ENCODE measurements at regions not wholly inside any gene's neighbourhood (a gene's known extent, or its start where the extent isn't known, plus 50 kb on each side); places are given as distances from the start of the nearest gene placed in this dataset.

DNA sequence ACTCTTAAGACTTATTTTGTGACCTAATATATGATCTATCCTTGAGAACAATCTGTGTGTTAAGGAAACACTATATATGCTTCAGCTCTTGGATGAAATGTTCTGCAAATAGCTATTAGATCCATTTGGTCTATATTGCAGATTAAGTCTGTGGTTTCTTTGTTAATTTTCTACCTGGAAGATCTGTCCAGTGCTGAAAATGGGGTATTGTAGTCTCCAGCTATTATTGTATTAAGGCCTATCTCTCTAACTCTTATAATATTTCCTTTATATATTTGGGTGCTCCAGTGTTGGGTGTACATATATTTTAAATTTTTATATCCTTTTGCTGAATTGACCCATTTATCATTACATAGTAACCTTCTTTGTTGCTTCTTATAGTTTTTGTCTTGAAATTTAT, 992.7 kb upstream of the CDH2 start:
- Histone ChIP-seq H3K27ac (ENCODE audit: low read depth in 2 of 2, low read length in 2 of 2) (no peak overlapping the region), H3K4me1 (ENCODE audit: control insufficient read depth in 2 of 2, insufficient read depth in 2 of 2, low read length in 2 of 2) (no peaks in the 10 kb centered on the region), H3K4me3 (ENCODE audit: low read length in 2 of 2) (no peak overlapping the region), H3K27me3 (ENCODE audit: control insufficient read depth in 2 of 2, insufficient read depth in 2 of 2, low read length in 2 of 2) (no peaks in the 10 kb centered on the region), H3K9ac (ENCODE audit: low read depth in 1 of 2, low read length in 2 of 2) (no peak overlapping the region), H3K36me3 (ENCODE audit: control insufficient read depth in 2 of 2, insufficient read depth in 2 of 2, low read length in 2 of 2) (no peaks in the 10 kb centered on the region), H3K9me3 (ENCODE audit: control insufficient read depth in 2 of 2, low read length in 2 of 2) (no peaks in the 10 kb centered on the region)

DNA sequence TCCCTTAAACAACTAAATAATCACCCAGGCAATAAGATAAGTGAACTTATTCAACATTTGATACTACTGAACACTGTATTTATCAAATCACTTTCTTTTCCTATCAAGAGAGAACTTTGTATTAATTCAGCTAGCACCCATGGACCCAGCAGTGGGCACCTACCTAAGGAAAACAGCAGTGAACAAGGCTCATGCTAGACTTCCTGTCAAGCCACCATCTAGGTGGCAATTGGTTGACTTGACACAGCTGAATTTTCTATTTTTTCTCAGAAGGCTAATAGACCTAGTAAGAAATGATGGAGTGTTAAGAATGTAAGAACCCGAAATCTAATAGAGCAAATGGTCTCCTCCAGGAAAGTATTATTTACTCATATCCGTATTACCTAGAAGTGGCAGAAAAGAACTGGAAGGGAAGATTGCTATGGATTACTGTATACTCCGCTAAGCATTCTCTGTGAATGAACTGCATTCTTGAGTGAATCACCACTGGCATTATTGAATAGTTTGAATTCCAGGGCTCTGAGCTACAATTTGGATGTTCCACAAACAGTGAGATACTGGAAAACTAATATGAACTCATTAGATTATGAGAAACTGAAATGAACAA, 988.2 kb upstream of the CDH2 start:
- no peak overlapping the region for H3K27ac ChIP-seq (ENCODE audit: low read depth in 2 of 2, low read length in 2 of 2)
- H3K4me3 ChIP-seq (ENCODE audit: low read length in 2 of 2): no peak overlapping the region
- H3K4me1 ChIP-seq (ENCODE audit: control insufficient read depth in 2 of 2, insufficient read depth in 2 of 2, low read length in 2 of 2): no peaks in the 10 kb centered on the region
- H3K36me3 ChIP-seq (ENCODE audit: control insufficient read depth in 2 of 2, insufficient read depth in 2 of 2, low read length in 2 of 2): no peaks in the 10 kb centered on the region
- no peaks in the 10 kb centered on the region for H3K9me3 ChIP-seq (ENCODE audit: control insufficient read depth in 2 of 2, low read length in 2 of 2)
- H3K27me3 ChIP-seq (ENCODE audit: control insufficient read depth in 2 of 2, insufficient read depth in 2 of 2, low read length in 2 of 2): no peaks in the 10 kb centered on the region
- H3K9ac ChIP-seq (ENCODE audit: low read depth in 1 of 2, low read length in 2 of 2): no peak overlapping the region

DNA sequence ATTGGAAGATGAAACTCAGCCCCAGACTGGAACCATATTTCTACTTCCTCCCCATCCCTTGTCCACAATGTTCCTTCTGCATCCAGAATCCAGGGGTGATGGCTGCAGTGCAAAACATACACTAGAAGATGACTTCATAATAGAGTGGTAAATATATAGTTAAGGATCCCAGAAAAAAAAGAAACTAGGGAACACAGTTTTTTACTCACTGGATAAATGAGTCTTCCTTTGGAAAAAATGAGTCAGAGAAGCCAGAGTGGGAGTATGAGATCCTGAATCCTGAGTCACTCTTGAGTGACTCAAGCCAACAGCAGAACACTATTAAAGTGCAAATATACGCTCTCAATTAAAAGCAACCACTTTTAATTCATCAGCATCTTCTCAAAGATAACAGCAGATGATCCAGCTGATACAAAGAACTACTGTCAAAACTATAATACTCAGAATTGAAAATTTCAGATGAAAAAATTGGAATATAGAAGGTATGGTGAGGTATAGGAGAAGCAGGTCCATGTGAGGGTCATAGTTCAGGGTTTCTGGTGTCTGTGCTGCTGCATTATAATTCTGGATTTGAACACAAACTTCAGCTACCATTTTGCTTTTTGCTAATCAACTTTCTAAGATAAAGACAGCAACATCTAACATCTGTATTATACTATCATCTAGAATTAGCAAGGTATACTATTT, 987.2 kb upstream of the CDH2 start:
- H3K27ac ChIP-seq (ENCODE audit: low read depth in 2 of 2, low read length in 2 of 2): no peak overlapping the region
- no peaks in the 10 kb centered on the region for H3K9me3 ChIP-seq (ENCODE audit: control insufficient read depth in 2 of 2, low read length in 2 of 2)
- H3K4me1 ChIP-seq (ENCODE audit: control insufficient read depth in 2 of 2, insufficient read depth in 2 of 2, low read length in 2 of 2): no peaks in the 10 kb centered on the region
- no peaks in the 10 kb centered on the region for H3K36me3 ChIP-seq (ENCODE audit: control insufficient read depth in 2 of 2, insufficient read depth in 2 of 2, low read length in 2 of 2)
- H3K27me3 ChIP-seq (ENCODE audit: control insufficient read depth in 2 of 2, insufficient read depth in 2 of 2, low read length in 2 of 2): no peaks in the 10 kb centered on the region
- no peak overlapping the region for H3K9ac ChIP-seq (ENCODE audit: low read depth in 1 of 2, low read length in 2 of 2)
- no peak overlapping the region for H3K4me3 ChIP-seq (ENCODE audit: low read length in 2 of 2)

- H3K4me1 ChIP-seq (ENCODE audit: control insufficient read depth in 2 of 2, insufficient read depth in 2 of 2, low read length in 2 of 2): no peaks in the 10 kb centered on the region
- no peaks in the 10 kb centered on the region for H3K9me3 ChIP-seq (ENCODE audit: control insufficient read depth in 2 of 2, low read length in 2 of 2)
- no peak overlapping the region for H3K9ac ChIP-seq (ENCODE audit: low read depth in 1 of 2, low read length in 2 of 2)
- no peak overlapping the region for H3K4me3 ChIP-seq (ENCODE audit: low read length in 2 of 2)
- H3K36me3 ChIP-seq (ENCODE audit: control insufficient read depth in 2 of 2, insufficient read depth in 2 of 2, low read length in 2 of 2): no peaks in the 10 kb centered on the region
- no peak overlapping the region for H3K27ac ChIP-seq (ENCODE audit: low read depth in 2 of 2, low read length in 2 of 2)
- H3K27me3 ChIP-seq (ENCODE audit: control insufficient read depth in 2 of 2, insufficient read depth in 2 of 2, low read length in 2 of 2): no peaks in the 10 kb centered on the region
Measured at GRCh38 chr18:29163596-29163995, 986.7 kb upstream of the CDH2 start.

GRCh38 chr18:29161429-29161828, 984.5 kb upstream of the CDH2 start:
- no peaks in the 10 kb centered on the region for H3K27me3 ChIP-seq (ENCODE audit: control insufficient read depth in 2 of 2, insufficient read depth in 2 of 2, low read length in 2 of 2)
- H3K27ac ChIP-seq (ENCODE audit: low read depth in 2 of 2, low read length in 2 of 2): no peak overlapping the region
- no peaks in the 10 kb centered on the region for H3K9me3 ChIP-seq (ENCODE audit: control insufficient read depth in 2 of 2, low read length in 2 of 2)
- no peaks in the 10 kb centered on the region for H3K4me1 ChIP-seq (ENCODE audit: control insufficient read depth in 2 of 2, insufficient read depth in 2 of 2, low read length in 2 of 2)
- H3K4me3 ChIP-seq (ENCODE audit: low read length in 2 of 2): no peak overlapping the region
- no peaks in the 10 kb centered on the region for H3K36me3 ChIP-seq (ENCODE audit: control insufficient read depth in 2 of 2, insufficient read depth in 2 of 2, low read length in 2 of 2)
- no peak overlapping the region for H3K9ac ChIP-seq (ENCODE audit: low read depth in 1 of 2, low read length in 2 of 2)

DNA sequence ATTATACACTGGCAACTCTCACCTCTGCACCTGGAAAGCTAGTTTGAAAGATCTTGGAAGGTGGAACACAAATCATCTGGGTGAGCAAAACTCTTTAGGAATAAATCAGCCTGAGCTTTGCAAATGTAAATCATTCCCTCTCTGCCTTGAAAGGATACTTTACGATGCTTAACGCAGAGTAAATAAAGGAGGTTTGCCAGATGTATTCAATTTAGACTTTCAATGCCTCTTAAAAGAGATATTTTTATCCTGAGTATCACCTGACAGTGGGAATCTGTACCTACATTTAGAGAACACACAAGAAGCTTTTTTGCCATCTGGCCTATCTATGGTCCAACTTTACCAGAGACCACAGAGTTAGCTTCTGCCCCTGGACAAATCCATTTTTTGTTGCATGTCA, 983.2 kb upstream of the CDH2 start:
- no peaks in the 10 kb centered on the region for H3K4me1 ChIP-seq (ENCODE audit: control insufficient read depth in 2 of 2, insufficient read depth in 2 of 2, low read length in 2 of 2)
- no peaks in the 10 kb centered on the region for H3K36me3 ChIP-seq (ENCODE audit: control insufficient read depth in 2 of 2, insufficient read depth in 2 of 2, low read length in 2 of 2)
- H3K9me3 ChIP-seq (ENCODE audit: control insufficient read depth in 2 of 2, low read length in 2 of 2): no peaks in the 10 kb centered on the region
- no peak overlapping the region for H3K4me3 ChIP-seq (ENCODE audit: low read length in 2 of 2)
- no peak overlapping the region for H3K27ac ChIP-seq (ENCODE audit: low read depth in 2 of 2, low read length in 2 of 2)
- no peaks in the 10 kb centered on the region for H3K27me3 ChIP-seq (ENCODE audit: control insufficient read depth in 2 of 2, insufficient read depth in 2 of 2, low read length in 2 of 2)
- H3K9ac ChIP-seq (ENCODE audit: low read depth in 1 of 2, low read length in 2 of 2): no peak overlapping the region

- Histone ChIP-seq H3K9me3 (ENCODE audit: control insufficient read depth in 2 of 2, low read length in 2 of 2) (peaks cover 0 to 3% of the 10 kb centered on the region in 2 donors), H3K36me3 (ENCODE audit: control insufficient read depth in 2 of 2, insufficient read depth in 2 of 2, low read length in 2 of 2) (no peaks in the 10 kb centered on the region), H3K4me3 (ENCODE audit: low read length in 2 of 2) (no peak overlapping the region), H3K27me3 (ENCODE audit: control insufficient read depth in 2 of 2, insufficient read depth in 2 of 2, low read length in 2 of 2) (no peaks in the 10 kb centered on the region), H3K9ac (ENCODE audit: low read depth in 1 of 2, low read length in 2 of 2) (no peak overlapping the region), H3K27ac (ENCODE audit: low read depth in 2 of 2, low read length in 2 of 2) (no peak overlapping the region), H3K4me1 (ENCODE audit: control insufficient read depth in 2 of 2, insufficient read depth in 2 of 2, low read length in 2 of 2) (no peaks in the 10 kb centered on the region)
Measured at GRCh38 chr18:29157905-29158304, 981.0 kb upstream of the CDH2 start.

DNA sequence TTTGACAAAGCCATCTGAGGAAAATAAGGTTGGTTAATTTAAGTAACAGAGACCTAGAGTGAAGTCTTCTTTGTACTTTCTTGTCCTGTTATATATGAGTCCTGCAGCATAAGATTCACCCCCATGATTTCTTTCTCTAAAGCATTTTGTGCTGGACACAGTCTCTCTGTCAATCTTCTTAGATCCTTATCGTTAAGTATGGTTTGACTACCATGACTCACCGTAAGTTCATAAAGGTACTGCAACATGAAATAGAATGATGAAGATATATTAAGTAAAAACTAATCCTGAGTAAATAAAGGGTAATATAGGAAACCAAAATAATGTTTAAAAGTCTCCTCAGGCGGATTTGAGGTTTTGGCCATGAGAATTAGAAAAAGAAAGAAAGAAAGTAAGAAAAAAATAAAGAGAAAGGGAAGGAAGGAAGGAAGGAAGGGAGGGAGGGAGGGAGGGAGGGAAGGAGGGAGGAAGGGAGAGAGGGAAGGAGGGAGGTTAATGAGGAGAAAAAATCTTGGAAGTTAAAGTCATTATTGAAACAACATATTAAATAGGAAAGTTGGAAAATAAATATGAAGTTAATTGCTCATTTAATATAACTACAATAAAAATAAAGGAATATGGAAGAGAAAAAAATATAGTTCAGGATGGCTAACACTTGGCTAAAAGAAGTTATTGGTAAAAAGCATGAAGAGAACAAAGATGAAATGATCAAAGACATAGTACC, 980.3 kb upstream of the CDH2 start:
- no peaks in the 10 kb centered on the region for H3K36me3 ChIP-seq (ENCODE audit: control insufficient read depth in 2 of 2, insufficient read depth in 2 of 2, low read length in 2 of 2)
- no peak overlapping the region for H3K27ac ChIP-seq (ENCODE audit: low read depth in 2 of 2, low read length in 2 of 2)
- no peak overlapping the region for H3K9ac ChIP-seq (ENCODE audit: low read depth in 1 of 2, low read length in 2 of 2)
- H3K4me1 ChIP-seq (ENCODE audit: control insufficient read depth in 2 of 2, insufficient read depth in 2 of 2, low read length in 2 of 2): no peaks in the 10 kb centered on the region
- H3K9me3 ChIP-seq (ENCODE audit: control insufficient read depth in 2 of 2, low read length in 2 of 2): peaks cover 0 to 3% of the 10 kb centered on the region in 2 donors
- H3K27me3 ChIP-seq (ENCODE audit: control insufficient read depth in 2 of 2, insufficient read depth in 2 of 2, low read length in 2 of 2): no peaks in the 10 kb centered on the region
- no peak overlapping the region for H3K4me3 ChIP-seq (ENCODE audit: low read length in 2 of 2)

DNA sequence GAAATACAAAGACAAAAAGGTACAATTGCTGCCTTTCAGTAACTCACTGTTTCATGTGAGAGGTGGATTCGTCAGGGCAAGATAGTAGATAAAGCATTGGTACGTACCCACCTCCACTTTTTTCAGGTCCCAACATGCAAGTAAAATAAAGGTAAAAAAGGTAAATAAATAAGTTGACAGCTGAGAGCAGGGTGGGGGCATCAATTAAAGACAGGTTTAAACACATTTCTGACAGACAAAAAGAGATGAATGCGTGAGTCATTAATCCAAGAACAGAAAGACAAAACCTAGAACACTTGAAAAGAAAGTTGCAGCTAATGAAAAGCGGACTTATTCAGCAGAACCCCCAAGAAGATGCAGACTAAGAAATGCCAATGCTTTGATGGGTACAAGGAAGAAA, 979.6 kb upstream of the CDH2 start:
- Histone ChIP-seq H3K4me3 (ENCODE audit: low read length in 2 of 2) (no peak overlapping the region), H3K36me3 (ENCODE audit: control insufficient read depth in 2 of 2, insufficient read depth in 2 of 2, low read length in 2 of 2) (no peaks in the 10 kb centered on the region), H3K9me3 (ENCODE audit: control insufficient read depth in 2 of 2, low read length in 2 of 2) (peaks cover 0 to 3% of the 10 kb centered on the region in 2 donors), H3K27me3 (ENCODE audit: control insufficient read depth in 2 of 2, insufficient read depth in 2 of 2, low read length in 2 of 2) (no peaks in the 10 kb centered on the region), H3K4me1 (ENCODE audit: control insufficient read depth in 2 of 2, insufficient read depth in 2 of 2, low read length in 2 of 2) (no peaks in the 10 kb centered on the region), H3K9ac (ENCODE audit: low read depth in 1 of 2, low read length in 2 of 2) (no peak overlapping the region), H3K27ac (ENCODE audit: low read depth in 2 of 2, low read length in 2 of 2) (no peak overlapping the region)

Measured in mucosa of rectum (tissue), 2 donors.